SHP77 (cell line): ENCODE measurements at regions not wholly inside any gene's neighbourhood (a gene's known extent, or its start where the extent isn't known, plus 50 kb on each side); places are given as distances from the start of the nearest gene placed in this dataset.
A peak's percentile ranks its signal among the peaks of the same experiment; 100 is the strongest.

Experiments used
- DNase-seq, 2 experiments: peaks; one replicate each; lab custom pipeline; 2025; lab: John Stamatoyannopoulos, UW

GRCh38 chr12:85681333-85681732 is 154.9 kb downstream of the RASSF9 start:
- no peak for DNase-seq

- no peak for DNase-seq
Observed at GRCh38 chr12:85683051-85683450, 153.2 kb downstream of the RASSF9 start.

GRCh38 chr12:85688837-85689236 is 147.4 kb downstream of the RASSF9 start:
- DNase-seq = no peak

- no peak for DNase-seq
Observed at GRCh38 chr12:85690146-85690545, 146.1 kb downstream of the RASSF9 start.

GRCh38 chr12:85693093-85693665 is 143.0 kb downstream of the RASSF9 start:
- no peak for DNase-seq

GRCh38 chr12:85695097-85695715 is 141.0 kb downstream of the RASSF9 start:
- DNase-seq = no peak

- DNase-seq = no peak
Observed at GRCh38 chr12:85697003-85697402, 139.2 kb downstream of the RASSF9 start.

GRCh38 chr12:85698937-85699336 is 137.3 kb downstream of the RASSF9 start:
- DNase-seq = no peak

GRCh38 chr12:85708775-85709174 is 127.4 kb downstream of the RASSF9 start:
- no peak for DNase-seq

- peak; percentile 84 to 86 for DNase-seq
Observed at GRCh38 chr12:85711735-85712390, 124.3 kb downstream of the RASSF9 start.

- DNase-seq = no peak
Observed at GRCh38 chr12:85713373-85713772, 122.8 kb downstream of the RASSF9 start.

- DNase-seq = no peak
Observed at GRCh38 chr12:85714425-85714824, 121.8 kb downstream of the RASSF9 start.

- no peak for DNase-seq
Observed at GRCh38 chr12:85720308-85721033, 115.7 kb downstream of the RASSF9 start.

- DNase-seq = no peak
Observed at GRCh38 chr12:85725991-85726390, 110.2 kb downstream of the RASSF9 start.

GRCh38 chr12:85733221-85733840 is 102.9 kb downstream of the RASSF9 start:
- DNase-seq = no peak

- DNase-seq = no peak
Observed at GRCh38 chr12:85733984-85734383, 102.2 kb downstream of the RASSF9 start.

- no peak for DNase-seq
Observed at GRCh38 chr12:85740186-85740585, 96.0 kb downstream of the RASSF9 start.

GRCh38 chr12:85741046-85741445 is 95.2 kb downstream of the RASSF9 start:
- DNase-seq = no peak

GRCh38 chr12:85747941-85748495 is 88.2 kb downstream of the RASSF9 start:
- DNase-seq = no peak
